A673 (cell line): ENCODE measurements at regions not wholly inside any gene's neighbourhood (a gene's known extent, or its start where the extent isn't known, plus 50 kb on each side); places are given as distances from the start of the nearest gene placed in this dataset.

ENCODE experiments used
- EZH2 ChIP-seq: fragments of 200-600 bp; sonication (generic); IDR thresholded peaks from 2 replicates; pipeline ENCODE4 v1.6.1; 2017; ENCODE audit warnings: borderline replicate concordance, low read depth, mild to moderate bottlenecking, mixed read lengths, antibody characterized with exemption, low read length; ENCODE audit not compliant: poor library complexity, severe bottlenecking
- TF ChIP-seq, protein P1 (sequence below): fragments of 300-800, 200-600 bp; sonication (generic); conservative IDR thresholded peaks from 2 replicates; pipeline ENCODE4 v1.5.1; 2017; ENCODE audit warnings: low read depth, mild to moderate bottlenecking, antibody characterized with exemption, low read length, moderate library complexity, mixed read lengths

DNA sequence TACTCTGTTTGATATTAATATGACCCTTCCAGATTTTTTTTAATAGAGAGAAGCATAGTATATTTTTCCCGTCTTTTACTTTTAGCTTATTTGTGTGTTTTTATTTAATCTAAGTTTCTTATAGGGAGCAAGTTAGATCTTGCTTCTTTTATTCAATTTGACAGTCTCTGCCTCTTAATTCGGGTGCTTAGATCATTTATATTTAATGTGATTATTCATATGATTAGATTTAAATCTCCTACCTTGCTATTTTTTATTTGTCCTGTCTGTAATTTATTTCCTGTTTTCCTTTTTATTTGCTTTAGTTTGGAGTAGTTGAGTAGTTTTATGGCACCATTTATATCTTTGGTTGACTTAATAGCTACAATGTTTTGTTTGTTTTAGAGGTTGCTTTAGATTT is 66.1 kb downstream of the GJD2 start:
- TF ChIP-seq, protein P1, sequence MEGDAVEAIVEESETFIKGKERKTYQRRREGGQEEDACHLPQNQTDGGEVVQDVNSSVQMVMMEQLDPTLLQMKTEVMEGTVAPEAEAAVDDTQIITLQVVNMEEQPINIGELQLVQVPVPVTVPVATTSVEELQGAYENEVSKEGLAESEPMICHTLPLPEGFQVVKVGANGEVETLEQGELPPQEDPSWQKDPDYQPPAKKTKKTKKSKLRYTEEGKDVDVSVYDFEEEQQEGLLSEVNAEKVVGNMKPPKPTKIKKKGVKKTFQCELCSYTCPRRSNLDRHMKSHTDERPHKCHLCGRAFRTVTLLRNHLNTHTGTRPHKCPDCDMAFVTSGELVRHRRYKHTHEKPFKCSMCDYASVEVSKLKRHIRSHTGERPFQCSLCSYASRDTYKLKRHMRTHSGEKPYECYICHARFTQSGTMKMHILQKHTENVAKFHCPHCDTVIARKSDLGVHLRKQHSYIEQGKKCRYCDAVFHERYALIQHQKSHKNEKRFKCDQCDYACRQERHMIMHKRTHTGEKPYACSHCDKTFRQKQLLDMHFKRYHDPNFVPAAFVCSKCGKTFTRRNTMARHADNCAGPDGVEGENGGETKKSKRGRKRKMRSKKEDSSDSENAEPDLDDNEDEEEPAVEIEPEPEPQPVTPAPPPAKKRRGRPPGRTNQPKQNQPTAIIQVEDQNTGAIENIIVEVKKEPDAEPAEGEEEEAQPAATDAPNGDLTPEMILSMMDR = no peak
- TF ChIP-seq EZH2 = no peak
